Activated T-helper 1 cell treated with anti-CD3 and anti-CD28 coated beads, Interleukin-2, amount 50 U/mL, for 16 hours (primary cell): ENCODE measurements at regions not wholly inside any gene's neighbourhood (a gene's known extent, or its start where the extent isn't known, plus 50 kb on each side); places are given as distances from the start of the nearest gene placed in this dataset.

ENCODE experiments used
- DNase-seq, 2 donors: peaks; one replicate each; pipeline ENCODE4 v3.0.0-alpha.2; 2020; ENCODE audit warnings: low read depth in 1 of 2, low spot score in 1 of 2

- DNase-seq = no peak
Measured at GRCh38 chr11:15890031-15890713, 466.2 kb downstream of the SOX6 start.

GRCh38 chr11:15893080-15893492 lies 463.3 kb downstream of the SOX6 start:
- no peak for DNase-seq

DNA sequence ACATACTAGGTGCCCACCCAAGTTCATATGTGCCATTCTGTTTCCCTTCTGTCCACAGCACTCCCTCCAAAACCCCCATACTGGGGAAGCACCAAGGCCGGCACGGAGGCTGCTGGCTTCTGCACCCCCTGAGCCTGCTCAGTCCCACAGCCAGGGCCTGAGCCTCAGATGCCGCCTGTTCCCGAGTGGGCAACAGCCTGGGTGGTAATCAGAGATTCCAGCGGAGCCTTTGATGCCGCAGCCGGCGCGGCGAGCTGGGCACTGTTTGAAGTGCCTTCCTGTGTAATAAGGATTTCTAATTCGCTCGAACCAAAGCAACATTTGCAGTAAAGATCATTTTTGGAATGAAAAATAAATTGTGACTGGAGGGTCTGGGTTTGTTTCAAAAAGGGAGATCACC lies 460.3 kb downstream of the SOX6 start:
- no peak for DNase-seq

- DNase-seq = no peak
Measured at GRCh38 chr11:15896530-15896929, 459.8 kb downstream of the SOX6 start.

GRCh38 chr11:15897211-15897960 lies 459.0 kb downstream of the SOX6 start:
- DNase-seq = no peak

- DNase-seq = no peak
Measured at GRCh38 chr11:15901054-15901453, 455.3 kb downstream of the SOX6 start.

- no peak for DNase-seq
Measured at GRCh38 chr11:15901790-15902189, 454.6 kb downstream of the SOX6 start.

DNA sequence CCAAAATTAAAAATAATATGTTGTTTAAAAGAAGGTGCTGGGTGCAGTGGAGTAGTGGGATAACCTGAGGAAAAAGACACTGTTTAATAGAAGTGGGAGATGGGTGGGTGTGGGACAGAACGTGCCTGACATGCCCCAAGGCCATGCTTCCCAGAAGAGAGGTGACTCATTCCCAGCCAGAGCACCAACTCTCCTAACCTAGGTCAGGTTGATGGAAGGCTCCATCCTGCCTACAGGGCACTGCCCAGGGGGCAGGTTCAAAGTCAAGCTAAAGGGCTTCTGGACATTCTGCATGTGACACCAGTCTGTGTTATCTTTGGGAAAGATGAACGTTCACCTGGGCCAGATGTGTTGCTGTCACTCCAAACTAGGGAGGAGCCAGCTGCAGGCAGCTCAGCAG lies 453.1 kb downstream of the SOX6 start:
- no peak for DNase-seq

DNA sequence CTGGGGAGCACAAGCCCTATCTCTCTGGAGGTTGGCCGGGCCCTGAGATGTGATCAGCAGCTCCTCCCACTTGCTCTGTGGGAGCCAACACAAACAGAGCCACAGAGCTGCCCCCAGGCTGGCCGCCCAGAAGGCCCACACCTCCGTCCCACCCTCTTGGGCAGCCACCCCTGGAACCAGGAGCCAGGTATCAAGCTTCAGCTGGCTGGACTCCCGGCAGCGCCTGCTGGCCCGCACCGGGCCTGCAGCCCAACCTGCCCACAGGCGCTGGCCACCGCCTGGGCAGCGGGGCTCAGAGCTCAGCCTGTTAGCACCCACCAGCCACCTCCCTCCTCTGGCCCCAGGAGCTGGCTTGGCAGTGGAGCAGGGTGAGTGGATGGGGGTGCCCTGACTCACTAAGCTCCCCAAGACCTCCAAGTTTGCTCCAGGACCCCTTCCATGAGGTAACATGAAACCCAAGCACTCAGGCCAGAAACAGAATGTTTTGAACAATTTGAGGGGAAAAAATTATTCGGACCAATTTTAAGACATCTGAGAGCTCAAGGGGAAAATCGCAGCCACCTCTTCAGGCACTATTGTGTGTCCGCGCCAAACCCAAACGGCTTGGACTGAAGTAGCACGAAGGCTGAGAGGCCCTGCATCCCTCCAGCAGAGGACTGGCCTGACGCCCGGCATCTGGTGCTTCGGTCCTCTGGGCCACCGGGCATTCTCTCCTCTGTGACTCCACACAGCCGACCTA lies 450.8 kb downstream of the SOX6 start:
- no peak for DNase-seq

GRCh38 chr11:15906481-15907035 lies 449.8 kb downstream of the SOX6 start:
- no peak for DNase-seq

DNA sequence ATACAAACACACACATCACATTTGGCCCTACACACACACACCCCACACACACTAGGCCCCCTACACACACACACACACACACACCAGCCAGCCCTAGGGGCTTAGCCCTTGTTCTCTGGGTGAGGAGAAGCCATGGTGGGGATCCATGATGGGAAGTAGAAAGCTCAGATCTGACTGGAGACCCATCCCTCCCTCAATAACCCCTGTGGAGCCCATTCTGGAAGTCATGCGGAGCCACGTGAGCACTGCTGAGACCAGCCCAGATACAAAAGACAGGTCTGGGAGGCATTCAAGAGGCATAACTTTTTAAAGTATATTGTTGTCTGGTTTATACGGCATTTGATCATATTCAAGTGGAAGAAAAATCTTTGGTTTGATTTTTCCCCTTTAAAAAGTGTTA lies 448.5 kb downstream of the SOX6 start:
- DNase-seq = no peak

- no peak for DNase-seq
Measured at GRCh38 chr11:15909937-15910598, 446.3 kb downstream of the SOX6 start.

DNA sequence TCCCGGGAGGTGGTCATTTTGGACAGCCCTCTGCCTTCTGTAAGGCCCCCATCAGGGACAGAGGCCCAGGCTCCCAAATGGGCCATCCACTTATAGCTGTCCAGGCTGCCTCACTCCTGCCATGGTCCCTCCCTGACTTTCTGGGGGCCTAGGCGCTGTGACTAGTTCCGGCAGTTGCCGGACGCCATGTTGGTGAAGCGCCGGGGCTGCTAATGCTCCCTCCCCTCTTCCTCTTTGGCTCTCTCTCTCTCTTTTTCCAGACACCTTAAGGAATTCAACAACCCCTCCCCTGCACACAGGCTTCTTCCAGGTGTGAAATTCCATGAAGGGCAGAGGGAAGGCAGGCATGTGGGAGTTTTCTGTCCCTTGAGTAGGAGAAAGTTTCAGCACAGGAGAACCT lies 445.6 kb downstream of the SOX6 start:
- no peak for DNase-seq

DNA sequence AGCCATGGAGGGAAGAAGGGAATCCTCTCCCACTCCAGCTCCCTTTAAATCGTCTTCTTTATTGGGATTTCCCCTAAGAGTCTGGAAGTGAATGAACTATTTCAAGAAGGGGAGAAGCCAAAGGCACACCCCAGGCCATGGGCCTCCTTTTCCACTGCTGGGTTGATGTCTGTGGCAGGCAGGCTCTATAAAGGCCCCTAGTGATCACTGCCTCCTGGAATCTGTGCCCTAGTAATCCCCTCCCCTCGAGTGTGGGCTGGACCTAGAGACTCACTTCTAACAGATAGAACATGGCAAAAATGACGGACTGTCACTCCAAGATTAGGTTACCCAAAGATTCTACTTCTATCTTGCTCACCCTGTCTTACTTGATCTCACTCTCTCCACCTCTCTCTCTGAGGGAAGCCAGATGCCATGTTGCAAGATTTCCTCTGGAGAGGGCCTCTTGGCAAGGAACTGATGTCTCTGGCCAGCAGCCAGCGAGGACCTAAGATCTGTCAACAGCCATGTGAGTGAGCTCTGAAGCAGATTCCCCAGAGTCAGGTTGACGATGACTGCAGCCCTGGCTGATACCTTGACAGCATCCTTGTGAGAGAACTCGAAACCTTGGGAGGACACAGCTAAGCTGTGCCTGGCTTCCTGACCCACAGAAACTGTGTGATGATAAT lies 444.8 kb downstream of the SOX6 start:
- no peak for DNase-seq

- DNase-seq = no peak
Measured at GRCh38 chr11:15912291-15912690, 444.1 kb downstream of the SOX6 start.

- DNase-seq = no peak
Measured at GRCh38 chr11:15912825-15913224, 443.5 kb downstream of the SOX6 start.

DNA sequence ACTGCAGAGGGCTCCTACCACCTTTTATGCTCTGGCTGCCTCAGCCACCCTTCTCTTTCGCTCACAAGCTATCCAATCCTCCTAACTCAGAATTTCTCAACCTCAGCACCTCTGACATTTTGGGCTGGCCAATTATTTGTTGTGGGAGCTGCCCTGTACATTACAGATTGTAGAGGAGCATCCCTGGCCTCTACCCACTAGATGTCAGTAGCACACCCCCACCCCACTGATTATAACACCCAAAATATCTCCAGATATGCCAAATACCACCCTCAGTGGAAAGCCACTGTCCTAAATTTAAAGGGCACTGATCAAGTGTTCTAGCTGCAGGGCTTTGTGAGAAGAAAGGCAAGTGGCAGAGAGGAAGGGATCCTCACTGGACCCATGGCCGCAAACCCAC lies 443.1 kb downstream of the SOX6 start:
- DNase-seq = no peak
